Head of caudate nucleus (tissue), 42 donors: ENCODE measurements at regions not wholly inside any gene's neighbourhood (a gene's known extent, or its start where the extent isn't known, plus 50 kb on each side); places are given as distances from the start of the nearest gene placed in this dataset.
"Not testable (repeated sequence)": the region's sequence is repeated elsewhere in the genome, so short reads cannot be mapped to it uniquely, and the experiment has no call there.

ENCODE experiments used
- DNase-seq, 42 donors: peaks; one replicate each; pipeline versions ENCODE4 v3.0.0 to v3.0.0-alpha.2; 2020 to 2021; ENCODE audit warnings: mixed read lengths in 7 of 42
- intact Hi-C: fragments of 100-400 bp; cut with DNase I; formaldehyde crosslinking; loops from one replicate; pipeline ENCODE4 v1.15.0; 2022

- no peak for DNase-seq
- intact Hi-C loops, result no loop called here
Measured at GRCh38 chr5:124631874-124632550, 114.4 kb downstream of the ZNF608 start.

- DNase-seq, result no peak
- intact Hi-C loops, result no loop called here
Measured at GRCh38 chr5:124630767-124631704, 115.4 kb downstream of the ZNF608 start.

- intact Hi-C loops, result no loop called here
- DNase-seq, result peak in 2 of 42 donors; percentile 32 to 38
Measured at GRCh38 chr5:124628721-124629596, 117.5 kb downstream of the ZNF608 start.

- intact Hi-C loops, result no loop called here
- DNase-seq, result peak in 3 of 42 donors; percentile 21 to 51 (median 41)
Measured at GRCh38 chr5:124627815-124628595, 118.4 kb downstream of the ZNF608 start.

- intact Hi-C loops, result no loop called here
- no peak for DNase-seq
Measured at GRCh38 chr5:124626053-124626452, 120.4 kb downstream of the ZNF608 start.

- no peak for DNase-seq
- intact Hi-C loops, result no loop called here
Measured at GRCh38 chr5:124623265-124623664, 123.2 kb downstream of the ZNF608 start.

- intact Hi-C loops, result no loop called here
- no peak for DNase-seq
Measured at GRCh38 chr5:124622851-124623250, 123.6 kb downstream of the ZNF608 start.

- no peak for DNase-seq
- intact Hi-C loops, result no loop called here
Measured at GRCh38 chr5:124621279-124621678, 125.2 kb downstream of the ZNF608 start.

GRCh38 chr5:124620743-124621142 lies 125.7 kb downstream of the ZNF608 start:
- intact Hi-C loops, result no loop called here

GRCh38 chr5:124619121-124619520 lies 127.3 kb downstream of the ZNF608 start:
- no peak for DNase-seq
- intact Hi-C loops, result no loop called here

More at GRCh38 chr5:124620743-124621142, 125.7 kb downstream of the ZNF608 start:
- no peak for DNase-seq

- intact Hi-C loops, result no loop called here
- DNase-seq, result no peak
Measured at GRCh38 chr5:124617787-124618186, 128.7 kb downstream of the ZNF608 start.

- intact Hi-C loops, result no loop called here
- no peak for DNase-seq
Measured at GRCh38 chr5:124614836-124615385, 131.5 kb downstream of the ZNF608 start.

- DNase-seq, result no peak
- intact Hi-C loops, result no loop called here
Measured at GRCh38 chr5:124614105-124614504, 132.3 kb downstream of the ZNF608 start.

- DNase-seq, result no peak
- intact Hi-C loops, result no loop called here
Measured at GRCh38 chr5:124613273-124613953, 133.0 kb downstream of the ZNF608 start.

- intact Hi-C loops, result no loop called here
- no peak for DNase-seq
Measured at GRCh38 chr5:124612023-124612422, 134.4 kb downstream of the ZNF608 start.

- intact Hi-C loops, DNase-seq: not testable (repeated sequence)
Measured at GRCh38 chr5:124611262-124611661, 135.2 kb downstream of the ZNF608 start.

GRCh38 chr5:124609685-124610084 lies 136.8 kb downstream of the ZNF608 start:
- DNase-seq, intact Hi-C loops: not testable (repeated sequence)

- intact Hi-C loops, result no loop called here
- DNase-seq, result no peak
Measured at GRCh38 chr5:124606543-124606942, 139.9 kb downstream of the ZNF608 start.
